Testis (tissue), 2 donors: ENCODE measurements at regions not wholly inside any gene's neighbourhood (a gene's known extent, or its start where the extent isn't known, plus 50 kb on each side); places are given as distances from the start of the nearest gene placed in this dataset.

Source experiments
- CTCF ChIP-seq, 3 experiments: fragments of 450-650 bp in 2 of 3; fragments of 200-600 bp in 1 of 3; sonication (generic) in 1 of 3; IDR thresholded peaks; one replicate each; pipeline ENCODE4 v1.5.1; 2016 to 2019; ENCODE audit warnings: antibody characterized with exemption in 3 of 3, mild to moderate bottlenecking in 2 of 3, moderate library complexity in 1 of 3
- POLR2A ChIP-seq: fragments of 450-650 bp; IDR thresholded peaks from one replicate; pipeline ENCODE4 v1.6.1; 2017; ENCODE audit warnings: antibody characterized with exemption, mild to moderate bottlenecking, moderate library complexity

GRCh38 chr11:19451609-19452008, 210.9 kb upstream of the E2F8 start:
- TF ChIP-seq CTCF (IDR thresholded peaks at IDR 0.05): no peak
- no peak for TF ChIP-seq POLR2A
